Glutamatergic neuron (in vitro differentiated cells): ENCODE measurements at regions not wholly inside any gene's neighbourhood (a gene's known extent, or its start where the extent isn't known, plus 50 kb on each side); places are given as distances from the start of the nearest gene placed in this dataset.

Source experiments
- DNase-seq: peaks from one replicate; pipeline ENCODE4 v3.0.0; 2022
- H3K27ac Mint-ChIP-seq: one replicate; pipeline ENCODE4 v1.8.0; 2020; ENCODE audit warnings: mild to moderate bottlenecking, mixed read lengths, inconsistent platforms; ENCODE audit not compliant: unreplicated experiment
- H3K27me3 Mint-ChIP-seq: one replicate; pipeline ENCODE4 v1.8.0; 2020; ENCODE audit warnings: mild to moderate bottlenecking, moderate library complexity, mixed read lengths, inconsistent platforms; ENCODE audit not compliant: unreplicated experiment
- H3K36me3 Mint-ChIP-seq: one replicate; pipeline ENCODE4 v1.8.0; 2020; ENCODE audit warnings: mild to moderate bottlenecking, mixed read lengths, inconsistent platforms; ENCODE audit not compliant: unreplicated experiment
- H3K4me1 Mint-ChIP-seq: one replicate; pipeline ENCODE4 v1.8.0; 2020; ENCODE audit warnings: mild to moderate bottlenecking, low read depth, mixed read lengths, inconsistent platforms; ENCODE audit not compliant: unreplicated experiment
- H3K4me3 Mint-ChIP-seq: one replicate; pipeline ENCODE4 v1.8.0; 2020; ENCODE audit warnings: mild to moderate bottlenecking, mixed read lengths, inconsistent platforms; ENCODE audit not compliant: unreplicated experiment
- H3K9me3 Mint-ChIP-seq: one replicate; pipeline ENCODE4 v1.8.0; 2020; ENCODE audit warnings: mild to moderate bottlenecking, moderate library complexity, mixed read lengths, inconsistent platforms; ENCODE audit not compliant: unreplicated experiment
- CTCF ChIP-seq: fragments of 200-600 bp; sonication (generic); IDR thresholded peaks from one replicate; pipeline ENCODE4 v1.5.0; 2021; ENCODE audit not compliant: partially characterized antibody, unreplicated experiment

- Mint-ChIP-seq H3K4me3 (no peak overlapping the region), H3K27me3 (peaks cover 3% of the 10 kb centered on the region), H3K36me3 (no peaks in the 10 kb centered on the region), H3K27ac (no peak overlapping the region), H3K9me3 (peaks cover 4% of the 10 kb centered on the region), H3K4me1 (no peaks in the 10 kb centered on the region)
- no peak for DNase-seq
- TF ChIP-seq CTCF: no peak
Measured at GRCh38 chr1:83631851-83632250, 367.1 kb downstream of the TTLL7 start.

GRCh38 chr1:83627045-83627444 lies 371.9 kb downstream of the TTLL7 start:
- Mint-ChIP-seq H3K9me3 (peaks cover 4% of the 10 kb centered on the region), H3K4me1 (peaks cover 3% of the 10 kb centered on the region), H3K27me3 (peaks cover 3% of the 10 kb centered on the region)

GRCh38 chr1:83626603-83627002 lies 372.3 kb downstream of the TTLL7 start:
- Mint-ChIP-seq H3K27ac (no peak overlapping the region), H3K4me1 (peaks cover 3% of the 10 kb centered on the region), H3K9me3 (peaks cover 4% of the 10 kb centered on the region), H3K4me3 (no peak overlapping the region), H3K27me3 (peaks cover 3% of the 10 kb centered on the region), H3K36me3 (no peaks in the 10 kb centered on the region)
- TF ChIP-seq CTCF: no peak
- no peak for DNase-seq

More at GRCh38 chr1:83627045-83627444, 371.9 kb downstream of the TTLL7 start:
- no peak for DNase-seq
- Mint-ChIP-seq H3K27ac (no peak overlapping the region), H3K36me3 (no peaks in the 10 kb centered on the region), H3K4me3 (no peak overlapping the region)
- no peak for TF ChIP-seq CTCF

- no peak overlapping the region for H3K27ac Mint-ChIP-seq
- H3K4me3 Mint-ChIP-seq: no peak overlapping the region
- peaks cover 3% of the 10 kb centered on the region for H3K4me1 Mint-ChIP-seq
- TF ChIP-seq CTCF: no peak
- H3K9me3 Mint-ChIP-seq: no peaks in the 10 kb centered on the region
- peaks cover 4% of the 10 kb centered on the region for H3K27me3 Mint-ChIP-seq
- no peak for DNase-seq
- no peaks in the 10 kb centered on the region for H3K36me3 Mint-ChIP-seq
Measured at GRCh38 chr1:83625646-83626045, 373.3 kb downstream of the TTLL7 start.

- TF ChIP-seq CTCF: no peak
- H3K27ac Mint-ChIP-seq: no peak overlapping the region
- no peak overlapping the region for H3K4me3 Mint-ChIP-seq
- H3K27me3 Mint-ChIP-seq: peaks cover 2% of the 10 kb centered on the region
- no peak for DNase-seq
- no peaks in the 10 kb centered on the region for H3K9me3 Mint-ChIP-seq
- no peaks in the 10 kb centered on the region for H3K36me3 Mint-ChIP-seq
- peaks cover 23% of the 10 kb centered on the region for H3K4me1 Mint-ChIP-seq
Measured at GRCh38 chr1:83620016-83620415, 378.9 kb downstream of the TTLL7 start.
